ENCODE measurements at regions not wholly inside any gene's neighbourhood (a gene's known extent, or its start where the extent isn't known, plus 50 kb on each side); places are given as distances from the start of the nearest gene placed in this dataset.
"Not testable (repeated sequence)": the region's sequence is repeated elsewhere in the genome, so short reads cannot be mapped to it uniquely, and the experiment has no call there.

GRCh38 chr15:96054621-96055020 lies 275.9 kb upstream of the NR2F2 start:
- DNase-seq (ENCODE audit: low read depth): no peak
- H3K4me3 ChIP-seq (ENCODE audit: control insufficient read depth, low read depth, low read length): no peak overlapping the region
- TF ChIP-seq CTCF (IDR thresholded peaks at IDR 0.05; ENCODE audit: control insufficient read depth, insufficient read depth, low read depth, low read length, missing control alignments): no peak

- no peak overlapping the region for H3K4me3 ChIP-seq (ENCODE audit: control insufficient read depth, low read depth, low read length)
- no peak for DNase-seq (ENCODE audit: low read depth)
- no peak for TF ChIP-seq CTCF (IDR thresholded peaks at IDR 0.05; ENCODE audit: control insufficient read depth, insufficient read depth, low read depth, low read length, missing control alignments)
Measured at GRCh38 chr15:96058103-96058851, 272.2 kb upstream of the NR2F2 start.

GRCh38 chr15:96058852-96059103 lies 271.7 kb upstream of the NR2F2 start:
- not testable (repeated sequence) for H3K4me3 ChIP-seq (ENCODE audit: control insufficient read depth, low read depth, low read length); DNase-seq (ENCODE audit: low read depth)

- H3K4me3 ChIP-seq (ENCODE audit: control insufficient read depth, low read depth, low read length); DNase-seq (ENCODE audit: low read depth): not testable (repeated sequence)
Measured at GRCh38 chr15:96060591-96060990, 269.9 kb upstream of the NR2F2 start.

- TF ChIP-seq CTCF (IDR thresholded peaks at IDR 0.05; ENCODE audit: control insufficient read depth, insufficient read depth, low read depth, low read length, missing control alignments): no peak
- H3K4me3 ChIP-seq (ENCODE audit: control insufficient read depth, low read depth, low read length): no peak overlapping the region
- DNase-seq (ENCODE audit: low read depth): peak; percentile 11
Measured at GRCh38 chr15:96064351-96064756, 266.1 kb upstream of the NR2F2 start.

- no peak overlapping the region for H3K4me3 ChIP-seq (ENCODE audit: control insufficient read depth, low read depth, low read length)
- TF ChIP-seq CTCF (IDR thresholded peaks at IDR 0.05; ENCODE audit: control insufficient read depth, insufficient read depth, low read depth, low read length, missing control alignments): no peak
- no peak for DNase-seq (ENCODE audit: low read depth)
Measured at GRCh38 chr15:96066126-96066525, 264.4 kb upstream of the NR2F2 start.

GRCh38 chr15:96066852-96067495 lies 263.5 kb upstream of the NR2F2 start:
- no peak overlapping the region for H3K4me3 ChIP-seq (ENCODE audit: control insufficient read depth, low read depth, low read length)
- TF ChIP-seq CTCF (IDR thresholded peaks at IDR 0.05; ENCODE audit: control insufficient read depth, insufficient read depth, low read depth, low read length, missing control alignments): no peak
- no peak for DNase-seq (ENCODE audit: low read depth)

- H3K4me3 ChIP-seq (ENCODE audit: control insufficient read depth, low read depth, low read length): no peak overlapping the region
- TF ChIP-seq CTCF (IDR thresholded peaks at IDR 0.05; ENCODE audit: control insufficient read depth, insufficient read depth, low read depth, low read length, missing control alignments): no peak
- no peak for DNase-seq (ENCODE audit: low read depth)
Measured at GRCh38 chr15:96067677-96068076, 262.8 kb upstream of the NR2F2 start.

Data from AG09309 (cell line).